GM23248 (cell line): ENCODE measurements at regions not wholly inside any gene's neighbourhood (a gene's known extent, or its start where the extent isn't known, plus 50 kb on each side); places are given as distances from the start of the nearest gene placed in this dataset.

Source experiments
- EZH2 ChIP-seq: fragments of 200-600 bp; sonication (generic); IDR thresholded peaks from 2 replicates; pipeline ENCODE4 v1.6.1; 2018; ENCODE audit warnings: antibody characterized with exemption, mild to moderate bottlenecking; ENCODE audit not compliant: insufficient read depth, poor library complexity, severe bottlenecking
- EZH2phosphoT487 ChIP-seq: fragments of 200-600 bp; sonication (generic); IDR thresholded peaks from 2 replicates; pipeline ENCODE4 v1.6.1; 2018; ENCODE audit warnings: antibody characterized with exemption, moderate library complexity, mild to moderate bottlenecking, low read depth; ENCODE audit not compliant: insufficient read depth

DNA sequence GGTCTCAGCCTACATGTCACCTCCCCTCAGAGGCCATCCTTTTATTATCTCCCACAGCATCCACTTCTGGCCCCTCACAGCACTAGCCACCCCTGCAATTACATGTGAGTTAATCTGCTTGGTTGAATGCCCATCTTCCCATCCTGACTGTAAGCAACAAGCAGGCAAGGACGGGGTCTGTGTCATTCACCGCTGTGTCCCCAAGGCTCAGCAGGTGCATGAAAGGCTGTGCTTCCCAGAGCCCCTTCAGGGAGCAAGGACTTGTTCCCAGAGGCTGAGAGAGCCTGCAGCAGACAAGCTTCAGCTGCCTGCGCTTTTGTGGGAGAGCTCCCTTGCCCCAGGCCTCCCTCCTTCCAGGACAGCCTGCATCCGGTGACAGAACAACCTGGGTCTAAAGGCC is 172.7 kb upstream of the GSC start:
- no peak for TF ChIP-seq EZH2
- TF ChIP-seq EZH2phosphoT487: no peak
